HG03097 (cell line): ENCODE measurements at regions not wholly inside any gene's neighbourhood (a gene's known extent, or its start where the extent isn't known, plus 50 kb on each side); places are given as distances from the start of the nearest gene placed in this dataset.

ENCODE experiments used
- ATAC-seq: cut with Tn5 transposase; IDR thresholded peaks from one replicate; pipeline ENCODE4 v1.9.1; 2021; ENCODE audit not compliant: unreplicated experiment, low FRiP score

DNA sequence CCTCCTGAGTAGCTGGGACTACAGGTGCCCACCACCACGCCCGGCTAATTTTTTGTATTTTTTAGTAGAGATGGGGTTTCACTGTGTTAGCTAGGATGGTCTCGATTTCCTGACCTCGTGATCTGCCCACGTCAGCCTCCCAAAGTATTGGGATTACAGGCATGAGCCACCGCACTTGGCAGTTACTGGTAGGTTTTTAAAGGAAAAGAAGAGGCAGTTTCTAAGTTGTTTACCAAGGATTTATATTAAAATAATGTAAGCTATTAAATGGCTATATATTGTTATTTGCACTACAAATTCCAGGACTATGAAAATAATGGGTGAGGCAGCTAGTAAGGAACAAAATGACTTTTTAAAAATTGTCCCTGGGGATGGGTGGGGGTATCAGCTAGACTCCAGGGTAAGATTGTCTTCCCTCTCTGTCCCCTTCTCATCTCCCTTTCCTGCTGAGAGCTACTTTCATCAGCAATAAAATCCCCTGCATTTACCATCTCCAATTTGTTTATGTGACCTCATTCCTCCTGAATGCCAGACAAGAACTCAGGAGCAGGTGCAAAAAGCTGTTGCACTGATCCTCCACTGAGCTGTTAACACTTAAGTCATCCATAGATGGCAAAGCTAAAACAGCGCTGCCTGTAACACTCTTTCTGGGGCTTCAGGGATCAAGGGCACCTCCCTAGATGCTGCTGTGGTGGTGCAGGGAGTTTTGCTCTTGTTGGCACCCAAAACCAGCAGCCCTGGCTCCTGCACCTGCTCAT is 165.2 kb downstream of the ZPLD1 start:
- ATAC-seq: no peak

- ATAC-seq: no peak
Observed at GRCh38 chr3:102605153-102605552, 170.3 kb downstream of the ZPLD1 start.

DNA sequence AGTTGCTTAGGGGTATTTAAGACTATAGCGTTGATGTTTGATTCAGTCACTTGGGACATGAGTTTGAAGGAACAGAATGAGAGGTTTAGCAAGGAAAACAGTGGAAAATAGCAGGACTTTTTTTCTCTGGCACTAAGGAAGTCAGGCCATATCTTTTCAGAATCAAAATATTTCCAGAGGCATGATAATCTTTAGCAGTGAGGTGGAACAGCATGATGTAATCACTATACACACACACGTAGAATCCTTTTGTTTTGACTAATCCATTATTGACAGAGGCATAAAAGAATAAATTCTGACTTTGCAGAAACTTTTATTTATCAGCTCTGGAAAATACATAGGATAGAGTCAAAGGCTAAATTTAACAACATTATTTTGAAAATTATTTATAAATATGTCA is 174.1 kb downstream of the ZPLD1 start:
- no peak for ATAC-seq

GRCh38 chr3:102614021-102614569 is 179.3 kb downstream of the ZPLD1 start:
- ATAC-seq: no peak

GRCh38 chr3:102614585-102614984 is 179.8 kb downstream of the ZPLD1 start:
- no peak for ATAC-seq

GRCh38 chr3:102617381-102617780 is 182.6 kb downstream of the ZPLD1 start:
- ATAC-seq: no peak

DNA sequence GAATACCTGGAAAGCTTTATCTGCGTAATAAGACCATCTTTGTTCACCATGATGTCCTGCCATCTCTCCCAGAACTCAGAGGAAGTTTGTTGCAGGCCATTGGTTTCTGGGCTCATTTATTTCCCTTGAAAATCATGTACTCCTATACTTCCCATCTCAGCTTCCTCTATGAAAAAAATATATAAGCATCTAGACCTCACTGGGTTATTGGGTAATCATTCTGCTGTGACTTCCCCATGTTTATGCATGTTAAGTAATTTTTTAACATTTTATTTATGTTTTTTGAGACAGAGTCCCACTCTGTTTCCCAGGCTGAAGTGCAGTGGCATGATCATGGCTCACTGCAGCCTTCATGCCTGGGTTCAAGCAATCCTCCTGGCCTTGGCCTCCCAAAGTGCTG is 184.5 kb downstream of the ZPLD1 start:
- ATAC-seq: no peak

DNA sequence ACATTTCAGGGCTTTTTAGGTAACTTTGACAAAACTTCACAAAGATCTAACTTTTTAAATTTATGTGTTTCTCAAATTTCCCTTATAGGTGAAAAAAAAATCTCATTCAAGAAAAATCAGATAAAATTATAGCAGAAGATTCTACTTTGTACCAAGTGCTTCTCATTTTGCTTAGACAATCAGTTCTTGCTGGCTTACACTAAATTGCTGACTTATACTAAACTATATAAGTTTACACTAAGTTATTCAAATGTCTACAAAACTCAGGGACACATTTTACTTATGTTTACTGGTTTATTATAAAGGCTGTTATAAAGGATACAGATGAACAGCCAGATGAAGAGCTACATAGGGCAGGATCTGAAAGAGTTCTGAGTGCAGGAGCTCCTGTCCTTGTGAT is 195.1 kb downstream of the ZPLD1 start:
- no peak for ATAC-seq

GRCh38 chr3:102630531-102630930 is 195.7 kb downstream of the ZPLD1 start:
- no peak for ATAC-seq

DNA sequence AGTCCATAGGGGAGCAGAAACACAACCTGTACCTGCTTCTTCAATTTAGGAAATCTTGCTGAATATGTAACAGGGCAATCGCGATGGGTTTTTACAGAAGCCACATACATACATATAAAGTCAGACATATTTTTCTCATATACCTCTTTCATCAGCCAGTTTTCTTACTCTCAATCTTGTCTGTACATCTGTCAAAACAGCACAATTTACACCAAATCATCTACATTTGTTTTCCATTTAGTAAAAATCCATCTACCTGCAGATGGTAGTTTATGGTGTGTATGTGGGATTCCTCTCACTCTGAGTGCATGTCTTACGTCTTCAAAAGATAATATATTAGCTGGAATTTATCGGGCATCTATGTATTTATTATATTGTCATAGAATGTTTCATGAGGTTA is 208.7 kb downstream of the ZPLD1 start:
- no peak for ATAC-seq

- no peak for ATAC-seq
Observed at GRCh38 chr3:102646557-102646956, 211.7 kb downstream of the ZPLD1 start.

DNA sequence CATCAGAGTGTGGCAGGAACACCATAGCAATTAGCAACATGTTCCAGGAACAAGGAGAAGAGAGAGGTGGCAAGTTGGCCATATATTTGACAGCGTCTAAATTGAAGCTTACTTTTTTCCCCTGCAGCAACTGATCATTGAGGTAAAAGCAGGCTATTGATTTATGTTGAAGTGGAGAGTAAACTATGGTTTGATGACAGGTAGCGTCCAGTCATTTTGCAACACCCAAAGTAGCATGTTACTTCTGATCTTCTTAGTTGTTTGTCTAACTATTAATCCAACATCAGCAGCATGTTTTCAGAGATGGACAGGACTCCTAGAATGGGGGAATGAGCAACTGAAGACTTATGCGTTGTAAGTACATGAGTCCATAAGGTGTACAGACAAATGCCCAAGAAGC is 225.8 kb downstream of the ZPLD1 start:
- ATAC-seq: no peak

GRCh38 chr3:102661707-102662497 is 227.1 kb downstream of the ZPLD1 start:
- ATAC-seq: no peak

DNA sequence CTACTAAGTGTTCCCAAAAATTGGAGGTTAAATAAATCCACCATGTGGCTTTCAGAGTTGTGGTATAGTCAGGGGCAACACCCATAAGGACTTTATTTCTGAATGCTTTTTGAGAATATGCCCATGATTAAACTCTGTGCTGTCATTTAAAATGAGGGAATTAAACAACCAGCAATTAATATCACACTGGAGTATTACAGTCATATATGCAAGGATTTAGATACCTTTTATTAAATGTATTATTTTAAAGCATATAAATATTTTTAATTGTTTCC is 227.6 kb downstream of the ZPLD1 start:
- ATAC-seq: no peak

DNA sequence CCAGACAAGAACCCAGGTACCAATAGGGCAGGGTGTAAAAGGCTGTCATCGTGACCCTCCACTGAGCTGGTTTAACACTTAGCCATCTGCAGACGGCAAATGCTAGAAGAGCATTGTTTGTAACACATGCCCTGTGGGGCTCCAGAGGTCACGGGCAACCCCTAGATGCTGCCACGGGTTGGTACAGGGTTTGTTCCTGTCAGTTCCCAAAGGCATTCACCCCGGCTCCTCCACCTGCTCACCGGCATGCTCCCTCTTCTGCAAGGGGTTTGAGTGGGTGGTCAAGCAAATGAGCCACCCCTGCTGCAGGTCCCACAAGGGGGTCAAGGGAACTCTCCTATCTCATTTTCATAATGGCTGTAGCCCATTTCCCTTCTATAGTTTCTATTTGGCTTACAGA is 229.3 kb downstream of the ZPLD1 start:
- no peak for ATAC-seq

DNA sequence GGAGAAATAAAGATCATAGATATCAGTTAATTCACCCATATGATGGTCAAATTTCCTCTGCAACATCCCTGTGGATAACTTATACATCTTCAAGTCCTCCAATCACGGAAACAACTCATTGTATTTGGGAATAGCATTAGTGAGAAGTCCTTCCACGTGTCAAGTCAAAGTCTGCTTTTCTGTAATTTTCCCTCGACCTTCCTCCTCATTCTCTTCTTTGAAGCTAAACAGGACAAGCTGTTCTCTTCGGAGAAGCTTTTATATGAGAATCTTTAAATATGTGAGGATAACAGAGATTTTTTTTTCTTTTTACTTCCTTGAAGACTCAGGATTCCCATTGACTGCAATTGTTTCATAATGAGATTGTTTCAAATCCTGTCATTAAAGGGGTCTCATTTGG is 230.4 kb downstream of the ZPLD1 start:
- no peak for ATAC-seq

DNA sequence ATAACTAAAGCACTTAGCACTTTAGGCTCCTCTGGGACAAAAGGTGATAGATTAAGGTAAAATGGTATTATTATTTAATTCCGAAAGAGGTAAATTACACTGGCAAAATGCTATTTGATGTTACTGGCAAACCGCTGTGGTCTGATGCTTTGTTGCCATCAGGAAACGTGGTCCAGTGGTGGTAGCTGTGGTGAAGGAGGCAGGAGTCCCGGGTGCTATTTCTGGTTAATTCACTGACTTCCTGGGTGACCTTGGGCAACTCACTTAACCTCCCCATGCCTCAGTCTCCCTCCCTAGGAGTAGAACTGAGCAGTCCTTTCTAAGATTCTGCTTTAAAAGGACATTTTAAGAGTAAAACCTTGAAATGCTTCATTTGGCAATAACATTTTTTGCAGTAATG is 233.4 kb downstream of the ZPLD1 start:
- no peak for ATAC-seq

DNA sequence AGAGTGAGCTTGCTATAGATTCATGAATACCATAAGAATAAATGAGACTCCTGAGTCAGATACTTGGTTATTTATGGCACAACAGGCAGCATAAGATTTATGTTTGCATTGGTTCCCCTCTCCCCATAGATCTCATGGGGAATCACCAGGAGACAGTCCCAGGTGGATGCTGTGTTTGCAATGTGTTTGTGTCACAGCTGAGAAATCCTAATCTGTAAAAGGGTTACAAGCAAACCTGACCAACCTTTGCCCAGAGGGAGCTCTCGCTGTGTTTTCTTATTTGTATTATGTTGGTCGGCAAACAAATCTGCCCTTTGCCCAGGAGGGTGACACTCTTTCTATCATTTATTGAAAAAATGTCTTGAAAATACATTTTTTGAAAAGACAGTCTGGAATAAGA is 236.2 kb downstream of the ZPLD1 start:
- ATAC-seq: no peak

DNA sequence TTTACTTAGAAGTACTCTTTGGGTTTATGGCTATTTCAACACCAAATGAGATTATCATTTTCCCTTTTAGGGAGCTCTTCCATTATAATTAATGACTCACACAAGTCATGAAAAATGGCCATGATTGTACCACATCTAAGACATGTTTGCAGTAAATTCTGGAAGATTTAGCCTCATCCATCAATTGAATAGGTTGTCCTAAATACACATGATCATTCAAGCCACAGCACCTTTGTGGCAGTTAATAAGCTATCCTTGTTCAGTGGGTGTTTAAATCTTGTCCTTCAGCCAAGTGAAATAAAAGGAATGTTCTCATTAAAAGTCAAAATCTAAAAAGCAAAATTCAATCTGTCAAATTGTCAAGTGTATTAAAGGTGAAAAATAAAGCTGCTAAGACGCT is 237.5 kb downstream of the ZPLD1 start:
- ATAC-seq: no peak

DNA sequence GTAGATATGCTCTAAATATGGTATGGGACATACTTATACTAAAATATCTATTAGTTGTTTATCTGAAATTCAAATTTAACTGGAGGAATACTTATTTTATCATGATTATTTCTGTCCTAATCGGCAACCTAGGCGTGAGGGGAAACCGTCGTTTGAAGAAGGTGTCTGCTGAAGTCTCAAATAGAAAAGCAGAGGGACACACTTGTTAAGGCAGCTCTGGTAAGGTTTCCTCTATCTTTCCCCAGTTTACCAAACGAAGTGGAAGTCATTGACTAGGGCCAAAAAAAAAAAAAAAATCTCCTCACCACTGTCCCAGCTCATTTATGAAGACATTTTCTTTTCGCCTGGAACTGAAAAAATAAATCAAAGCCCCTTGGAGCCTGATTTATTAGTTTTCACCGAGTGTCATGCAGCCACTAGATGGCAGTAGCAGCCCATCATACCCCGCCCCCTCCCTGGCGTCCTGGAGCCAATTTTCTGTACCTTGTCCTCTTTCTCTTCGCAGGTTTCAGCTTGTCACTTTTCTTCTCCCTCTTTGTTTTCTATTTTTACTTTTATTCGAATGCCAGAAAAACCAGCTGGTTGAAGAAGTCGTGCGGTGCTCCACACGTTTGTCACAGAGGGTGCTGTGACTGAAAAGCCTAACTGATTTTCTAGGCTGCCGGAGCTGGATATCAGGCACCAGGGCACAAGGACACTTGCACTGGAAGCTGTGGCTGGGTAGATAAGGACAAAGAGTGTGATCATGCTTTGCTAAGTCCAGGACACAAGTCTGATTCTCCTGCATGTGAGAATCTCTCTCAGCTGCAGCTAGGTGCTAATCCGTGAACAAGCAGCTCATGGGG is 238.7 kb downstream of the ZPLD1 start:
- peak; percentile 80 for ATAC-seq

DNA sequence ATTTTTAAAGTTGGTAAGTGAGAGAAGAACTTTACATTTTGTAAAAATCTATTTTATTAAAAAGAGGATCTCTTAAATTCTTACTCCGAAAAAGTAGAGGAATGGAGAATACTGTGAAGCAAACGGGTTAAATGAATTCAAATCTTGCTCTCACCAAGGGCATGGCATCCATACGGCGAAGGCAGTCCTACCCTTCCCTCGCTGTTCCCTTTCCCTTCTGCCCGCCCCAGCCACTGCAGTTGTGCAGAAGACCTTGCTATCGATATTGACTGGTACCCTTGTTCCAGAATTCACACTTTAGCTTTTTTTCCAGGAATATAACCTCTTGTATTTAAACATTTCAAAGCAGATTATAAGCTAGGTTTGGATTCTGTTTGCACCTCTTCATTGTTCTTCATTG is 239.5 kb downstream of the ZPLD1 start:
- ATAC-seq: no peak
